ENCODE measurements at regions not wholly inside any gene's neighbourhood (a gene's known extent, or its start where the extent isn't known, plus 50 kb on each side); places are given as distances from the start of the nearest gene placed in this dataset.

DNA sequence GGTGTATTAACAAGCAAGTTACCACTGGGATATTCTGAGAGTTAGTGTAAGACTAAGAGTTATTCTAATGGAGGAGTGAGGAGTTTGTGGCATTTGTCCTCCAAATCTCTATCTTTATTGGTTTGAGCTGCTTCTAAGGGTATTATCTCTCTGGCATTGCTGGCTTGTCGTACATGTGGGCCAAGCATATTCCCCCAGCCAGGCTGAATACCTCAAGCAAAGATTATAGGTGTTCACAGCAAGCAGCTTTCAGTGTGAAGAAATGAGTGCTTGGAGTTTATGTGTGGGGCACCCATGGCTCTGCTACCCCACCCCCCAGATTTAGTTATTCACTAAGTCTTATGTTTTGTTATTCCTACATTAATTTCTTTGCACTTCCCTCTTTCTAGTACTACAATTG lies 193.6 kb upstream of the FANCL start:
- TF ChIP-seq CTCF (IDR thresholded peaks at IDR 0.05) (no peak), EP300 (IDR thresholded peaks at IDR 0.05) (no peak)
